GM19025 (cell line): ENCODE measurements at regions not wholly inside any gene's neighbourhood (a gene's known extent, or its start where the extent isn't known, plus 50 kb on each side); places are given as distances from the start of the nearest gene placed in this dataset.
"Not testable (repeated sequence)": the region's sequence is repeated elsewhere in the genome, so short reads cannot be mapped to it uniquely, and the experiment has no call there.

Experiments
- ATAC-seq: cut with Tn5 transposase; IDR thresholded peaks from one replicate; pipeline ENCODE4 v1.9.1; 2021; ENCODE audit warnings: mild to moderate bottlenecking, low read depth, moderate library complexity; ENCODE audit not compliant: unreplicated experiment

- no peak for ATAC-seq
Measured at GRCh38 chr7:79965946-79966345, 168.7 kb upstream of the GNAI1 start.

GRCh38 chr7:79964463-79964862 is 170.2 kb upstream of the GNAI1 start:
- no peak for ATAC-seq

- ATAC-seq: no peak
Measured at GRCh38 chr7:79953130-79953529, 181.5 kb upstream of the GNAI1 start.

- no peak for ATAC-seq
Measured at GRCh38 chr7:79952399-79952798, 182.2 kb upstream of the GNAI1 start.

- ATAC-seq: no peak
Measured at GRCh38 chr7:79951415-79951814, 183.2 kb upstream of the GNAI1 start.

- ATAC-seq: no peak
Measured at GRCh38 chr7:79949778-79950177, 184.9 kb upstream of the GNAI1 start.

- no peak for ATAC-seq
Measured at GRCh38 chr7:79936281-79936983, 198.2 kb upstream of the GNAI1 start.

- ATAC-seq: no peak
Measured at GRCh38 chr7:79934727-79935126, 199.9 kb upstream of the GNAI1 start.

GRCh38 chr7:79933144-79933543 is 201.5 kb upstream of the GNAI1 start:
- no peak for ATAC-seq

- ATAC-seq: no peak
Measured at GRCh38 chr7:79930604-79931003, 204.0 kb upstream of the GNAI1 start.

GRCh38 chr7:79927116-79927515 is 207.5 kb upstream of the GNAI1 start:
- no peak for ATAC-seq

GRCh38 chr7:79923953-79924352 is 210.7 kb upstream of the GNAI1 start:
- no peak for ATAC-seq

GRCh38 chr7:79922894-79923293 is 211.7 kb upstream of the GNAI1 start:
- ATAC-seq: no peak

- no peak for ATAC-seq
Measured at GRCh38 chr7:79921976-79922375, 212.7 kb upstream of the GNAI1 start.

GRCh38 chr7:79918632-79919031 is 216.0 kb upstream of the GNAI1 start:
- ATAC-seq: not testable (repeated sequence)

GRCh38 chr7:79915346-79915745 is 219.3 kb upstream of the GNAI1 start:
- not testable (repeated sequence) for ATAC-seq

- no peak for ATAC-seq
Measured at GRCh38 chr7:79912213-79912633, 222.4 kb upstream of the GNAI1 start.

GRCh38 chr7:79911420-79911819 is 223.2 kb upstream of the GNAI1 start:
- no peak for ATAC-seq

GRCh38 chr7:79909176-79909575 is 225.5 kb upstream of the GNAI1 start:
- ATAC-seq: no peak

GRCh38 chr7:79897166-79897565 is 237.5 kb upstream of the GNAI1 start:
- no peak for ATAC-seq

GRCh38 chr7:79893991-79894390 is 240.6 kb upstream of the GNAI1 start:
- ATAC-seq: no peak

GRCh38 chr7:79882922-79883321 is 251.7 kb upstream of the GNAI1 start:
- no peak for ATAC-seq

- ATAC-seq: no peak
Measured at GRCh38 chr7:79880312-79880711, 254.3 kb upstream of the GNAI1 start.
